GM13976 (cell line): ENCODE measurements at regions not wholly inside any gene's neighbourhood (a gene's known extent, or its start where the extent isn't known, plus 50 kb on each side); places are given as distances from the start of the nearest gene placed in this dataset.

Experiments
- DNase-seq: peaks from one replicate; pipeline ENCODE4 v3.0.0; 2012; ENCODE audit warnings: low spot score
- in situ Hi-C: fragments of 300-500 bp; cut with MboI; formaldehyde crosslinking; loops from one replicate; pipeline ENCODE4 v1.12.0; 2022; ENCODE audit warnings: low sequenced_read_pairs, mixed read lengths, inconsistent platforms; ENCODE audit not compliant: unreplicated experiment
- TF ChIP-seq, protein P1 (sequence below): IDR thresholded peaks from 2 replicates; pipeline ENCODE4 v1.5.1; 2012; ENCODE audit warnings: borderline replicate concordance, mild to moderate bottlenecking; ENCODE audit not compliant: insufficient read depth; ENCODE audit errors: extremely low read depth, missing control alignments, control extremely low read depth

DNA sequence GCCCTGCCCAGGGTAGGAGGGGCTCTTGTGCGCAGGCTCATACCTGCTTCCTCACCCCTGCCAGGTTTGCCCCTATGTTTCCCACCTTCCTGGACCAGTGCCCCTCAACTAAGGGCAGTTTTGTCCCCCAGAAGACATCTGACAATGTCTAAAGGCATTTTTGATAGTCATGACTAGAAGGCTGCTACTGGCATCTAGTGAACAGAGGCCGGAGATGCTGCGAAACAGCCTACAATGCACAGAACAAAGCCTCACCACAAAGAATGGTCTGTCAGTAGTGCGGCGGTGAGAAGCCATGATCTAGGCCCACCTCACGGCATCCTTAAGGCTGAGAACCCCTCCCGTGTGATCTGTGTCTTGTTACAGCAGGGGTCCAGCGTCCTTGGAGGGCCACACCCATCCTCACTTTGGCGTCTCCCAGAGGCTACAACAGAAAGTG lies 96.0 kb downstream of the TMEM17 start:
- in situ Hi-C loops, result loop anchor here (5.0 to 10.0 kb wide), 3 partner anchors 195 to 493 kb away; no protein-coding TSS in a partner anchor
- TF ChIP-seq, protein P1, sequence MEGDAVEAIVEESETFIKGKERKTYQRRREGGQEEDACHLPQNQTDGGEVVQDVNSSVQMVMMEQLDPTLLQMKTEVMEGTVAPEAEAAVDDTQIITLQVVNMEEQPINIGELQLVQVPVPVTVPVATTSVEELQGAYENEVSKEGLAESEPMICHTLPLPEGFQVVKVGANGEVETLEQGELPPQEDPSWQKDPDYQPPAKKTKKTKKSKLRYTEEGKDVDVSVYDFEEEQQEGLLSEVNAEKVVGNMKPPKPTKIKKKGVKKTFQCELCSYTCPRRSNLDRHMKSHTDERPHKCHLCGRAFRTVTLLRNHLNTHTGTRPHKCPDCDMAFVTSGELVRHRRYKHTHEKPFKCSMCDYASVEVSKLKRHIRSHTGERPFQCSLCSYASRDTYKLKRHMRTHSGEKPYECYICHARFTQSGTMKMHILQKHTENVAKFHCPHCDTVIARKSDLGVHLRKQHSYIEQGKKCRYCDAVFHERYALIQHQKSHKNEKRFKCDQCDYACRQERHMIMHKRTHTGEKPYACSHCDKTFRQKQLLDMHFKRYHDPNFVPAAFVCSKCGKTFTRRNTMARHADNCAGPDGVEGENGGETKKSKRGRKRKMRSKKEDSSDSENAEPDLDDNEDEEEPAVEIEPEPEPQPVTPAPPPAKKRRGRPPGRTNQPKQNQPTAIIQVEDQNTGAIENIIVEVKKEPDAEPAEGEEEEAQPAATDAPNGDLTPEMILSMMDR, result peak; percentile 65
- DNase-seq, result no peak

DNA sequence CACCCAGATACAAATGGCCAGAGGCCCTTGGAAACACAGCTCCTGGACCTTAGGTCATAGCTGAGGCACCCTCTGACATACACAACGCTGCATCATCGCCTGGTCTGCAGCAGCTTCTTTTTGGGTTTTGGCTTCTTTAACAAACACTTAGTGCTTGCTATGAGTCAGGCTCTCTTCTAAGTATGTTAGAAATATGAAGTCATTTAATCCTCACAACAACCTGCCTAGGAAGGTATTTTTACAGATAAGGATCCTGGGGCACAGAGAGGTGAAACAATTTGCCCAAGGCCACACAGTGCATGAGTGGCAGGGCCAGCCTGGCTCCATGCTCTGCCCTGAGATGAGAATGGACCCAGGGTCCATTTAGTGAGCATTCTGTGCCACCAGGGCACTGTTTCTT lies 96.6 kb downstream of the TMEM17 start:
- TF ChIP-seq, protein P1, result no peak
- DNase-seq, result no peak
- in situ Hi-C loops, result no loop called here

DNA sequence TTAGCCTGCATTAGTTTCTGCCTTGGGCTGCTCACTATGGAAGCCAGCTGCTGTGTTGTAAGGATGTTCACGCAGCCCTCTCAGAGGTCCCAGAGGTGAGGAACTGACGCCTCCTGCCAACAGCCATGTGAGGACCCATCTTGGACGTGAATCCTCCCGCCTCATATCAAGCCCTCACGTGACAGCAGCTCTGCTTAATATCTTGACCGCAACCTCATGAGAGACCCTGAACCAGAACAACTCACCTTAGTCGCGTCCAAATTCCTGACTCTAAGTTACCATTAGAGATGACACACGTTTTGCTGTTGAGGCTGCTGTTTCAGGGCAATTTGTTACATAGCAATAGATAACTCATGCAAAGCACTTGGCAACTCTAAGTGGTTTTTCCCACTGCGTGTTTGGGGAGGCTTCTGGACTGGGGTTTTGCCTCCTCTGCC lies 97.7 kb downstream of the TMEM17 start:
- in situ Hi-C loops, result no loop called here
- no peak for DNase-seq
- TF ChIP-seq, protein P1, result no peak

DNA sequence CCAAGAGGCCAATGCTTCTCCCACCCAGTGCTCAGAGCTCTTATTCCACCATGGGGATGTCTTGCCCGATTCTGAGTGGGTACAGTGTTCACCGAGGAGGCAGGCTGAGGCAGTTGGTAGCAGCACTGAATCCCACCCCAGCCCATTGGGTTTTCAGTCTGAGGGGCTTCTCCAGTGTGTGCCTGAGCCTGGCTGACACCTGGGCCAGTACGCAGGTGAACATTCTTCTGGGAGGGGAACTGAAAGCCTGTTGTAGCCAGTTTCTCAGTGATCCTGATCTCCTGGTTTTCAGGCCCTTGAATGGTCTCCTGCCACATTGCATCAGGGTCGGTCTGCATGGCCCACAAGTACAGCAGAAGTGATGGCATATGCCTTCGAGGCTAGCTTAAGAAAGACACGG lies 98.2 kb downstream of the TMEM17 start:
- in situ Hi-C loops, result no loop called here
- no peak for DNase-seq
- TF ChIP-seq, protein P1, result no peak

DNA sequence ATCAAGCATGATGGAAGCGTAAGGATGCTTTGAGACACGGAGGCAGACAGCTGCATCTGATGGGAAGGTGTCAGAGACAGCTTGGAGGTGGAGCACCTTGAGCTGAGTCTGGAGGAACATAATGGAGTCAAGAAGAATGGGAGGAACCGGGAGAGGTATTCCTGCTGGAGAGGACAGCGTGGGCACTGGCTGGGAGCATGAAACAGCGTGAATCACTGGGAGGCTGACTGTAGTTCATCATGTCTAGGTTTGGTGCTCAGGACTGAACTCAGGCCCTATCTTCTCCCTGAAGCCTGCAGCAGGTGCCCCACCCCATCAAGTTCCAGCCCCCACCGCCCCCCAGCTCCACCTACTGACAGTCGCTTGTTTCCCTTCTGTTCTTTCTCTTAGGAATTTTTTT lies 98.6 kb downstream of the TMEM17 start:
- DNase-seq, result no peak
- TF ChIP-seq, protein P1, result no peak
- in situ Hi-C loops, result no loop called here

DNA sequence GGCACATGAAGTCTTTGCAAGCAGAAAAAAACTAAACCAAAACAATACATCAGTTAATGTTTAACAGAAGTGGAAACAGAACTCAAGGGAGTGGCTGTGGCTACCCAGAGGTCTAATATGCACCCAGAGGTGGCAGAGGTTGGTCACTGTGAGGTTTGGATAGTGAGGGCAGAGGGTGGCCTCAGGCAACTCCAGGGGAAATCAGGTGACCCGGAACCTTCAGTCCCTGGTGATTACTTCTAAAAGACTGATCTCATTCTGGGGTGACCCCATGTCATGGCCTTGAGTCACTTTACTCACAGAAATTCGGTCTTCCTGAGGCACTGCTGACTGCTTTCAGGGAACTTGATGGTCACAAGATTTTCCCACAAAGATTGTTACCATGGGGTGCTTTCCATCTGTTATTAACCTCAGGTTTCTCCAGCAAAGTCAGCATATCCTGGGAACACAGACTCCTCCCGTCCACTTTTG lies 99.4 kb downstream of the TMEM17 start:
- no peak for DNase-seq
- in situ Hi-C loops, result no loop called here
- TF ChIP-seq, protein P1, result no peak
